ENCODE measurements at regions not wholly inside any gene's neighbourhood (a gene's known extent, or its start where the extent isn't known, plus 50 kb on each side); places are given as distances from the start of the nearest gene placed in this dataset.

DNA sequence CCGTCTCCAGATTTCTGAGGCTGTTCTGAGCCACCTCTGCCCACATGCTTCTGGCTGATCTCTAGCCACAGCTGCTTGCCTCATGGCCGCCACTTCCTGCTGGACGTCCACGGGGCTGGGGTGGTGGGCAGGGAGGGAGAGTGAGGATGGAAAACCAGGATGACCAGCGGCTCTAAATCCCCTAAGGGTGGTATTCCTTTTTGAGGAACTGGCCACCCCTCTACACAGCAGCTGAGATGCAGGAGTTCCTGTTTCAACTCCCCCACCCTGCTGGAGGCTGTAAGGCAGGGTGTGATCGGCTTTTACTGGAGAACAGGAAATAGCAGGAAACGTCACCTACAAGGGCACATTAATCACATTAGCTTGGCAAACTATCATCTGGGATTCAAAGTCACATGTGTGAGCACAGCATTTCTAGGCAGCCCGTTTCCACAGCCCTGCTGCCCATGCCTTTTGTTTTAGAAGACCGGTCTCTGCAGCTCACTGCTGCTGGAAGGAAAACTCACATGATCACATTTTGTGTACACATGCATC, 181.6 kb upstream of the ECI2 start:
- no peaks in the 10 kb centered on the region for H3K36me3 ChIP-seq (ENCODE audit: insufficient read depth, low read length)
- no peaks in the 10 kb centered on the region for H3K9me3 ChIP-seq (ENCODE audit: control insufficient read depth, insufficient read depth, low read length)
- peaks cover 13% of the 10 kb centered on the region for H3K4me1 ChIP-seq (ENCODE audit: insufficient read depth, low read length)
- no peak overlapping the region for H3K9ac ChIP-seq (ENCODE audit: low read depth, low read length)

DNA sequence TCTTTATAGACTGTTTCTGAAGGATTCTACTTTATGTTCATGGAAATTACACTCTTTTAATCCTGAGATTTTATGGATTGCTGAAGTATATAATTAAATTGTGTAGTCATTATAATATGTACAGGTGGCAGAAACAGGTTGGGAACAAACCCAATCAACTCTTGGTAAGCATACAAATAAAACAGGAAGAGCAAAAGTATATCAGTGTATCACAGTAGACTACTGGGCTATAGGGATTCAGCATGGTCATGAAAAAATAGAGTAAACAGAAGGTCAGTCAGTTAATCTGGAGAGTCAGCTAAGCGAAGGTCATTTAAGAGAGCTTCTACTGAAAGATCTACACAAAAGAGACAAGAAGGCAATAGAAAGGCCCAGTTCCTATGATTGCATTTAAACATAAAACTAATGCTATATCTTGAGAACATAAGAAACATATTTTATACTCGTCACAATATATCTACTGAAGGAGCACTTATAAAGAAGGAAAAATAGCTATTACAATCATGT, 178.9 kb upstream of the ECI2 start:
- Histone ChIP-seq H3K4me1 (ENCODE audit: insufficient read depth, low read length) (peaks cover 8% of the 10 kb centered on the region), H3K36me3 (ENCODE audit: insufficient read depth, low read length) (no peaks in the 10 kb centered on the region), H3K9me3 (ENCODE audit: control insufficient read depth, insufficient read depth, low read length) (no peaks in the 10 kb centered on the region), H3K9ac (ENCODE audit: low read depth, low read length) (no peak overlapping the region)

DNA sequence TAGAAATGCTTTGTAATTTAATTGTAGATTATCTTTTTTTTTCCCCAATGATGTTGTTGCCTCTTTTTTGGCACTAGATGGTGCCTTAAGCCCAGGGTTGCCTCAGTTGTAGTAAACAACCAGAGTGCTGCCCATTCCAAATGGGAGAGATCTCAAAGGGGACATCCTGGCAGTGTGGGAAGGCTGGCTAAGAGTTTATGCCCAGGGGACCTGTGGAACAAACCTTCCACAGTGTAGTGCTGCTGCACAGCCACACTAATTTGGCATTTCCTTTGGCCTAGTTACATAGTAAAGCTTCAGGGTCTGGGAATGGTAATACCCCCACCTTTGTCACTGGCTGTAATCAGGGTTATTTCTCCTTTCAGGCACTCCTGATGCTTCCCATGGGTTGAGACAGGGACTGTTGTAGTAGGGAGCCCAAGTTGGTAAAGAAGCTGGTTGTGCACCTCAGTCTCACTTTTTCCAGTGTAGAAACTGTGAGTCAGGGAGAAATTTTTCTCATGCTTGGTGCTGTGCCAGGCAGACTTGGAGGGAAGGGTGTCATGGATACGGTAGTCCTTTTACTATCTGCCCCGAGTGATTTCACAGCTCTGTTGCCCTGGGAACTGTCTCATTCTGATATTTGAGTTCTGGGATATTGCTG, 177.8 kb upstream of the ECI2 start:
- Histone ChIP-seq H3K4me1 (ENCODE audit: insufficient read depth, low read length) (peaks cover 8% of the 10 kb centered on the region), H3K9ac (ENCODE audit: low read depth, low read length) (no peak overlapping the region), H3K9me3 (ENCODE audit: control insufficient read depth, insufficient read depth, low read length) (no peaks in the 10 kb centered on the region), H3K36me3 (ENCODE audit: insufficient read depth, low read length) (no peaks in the 10 kb centered on the region)

DNA sequence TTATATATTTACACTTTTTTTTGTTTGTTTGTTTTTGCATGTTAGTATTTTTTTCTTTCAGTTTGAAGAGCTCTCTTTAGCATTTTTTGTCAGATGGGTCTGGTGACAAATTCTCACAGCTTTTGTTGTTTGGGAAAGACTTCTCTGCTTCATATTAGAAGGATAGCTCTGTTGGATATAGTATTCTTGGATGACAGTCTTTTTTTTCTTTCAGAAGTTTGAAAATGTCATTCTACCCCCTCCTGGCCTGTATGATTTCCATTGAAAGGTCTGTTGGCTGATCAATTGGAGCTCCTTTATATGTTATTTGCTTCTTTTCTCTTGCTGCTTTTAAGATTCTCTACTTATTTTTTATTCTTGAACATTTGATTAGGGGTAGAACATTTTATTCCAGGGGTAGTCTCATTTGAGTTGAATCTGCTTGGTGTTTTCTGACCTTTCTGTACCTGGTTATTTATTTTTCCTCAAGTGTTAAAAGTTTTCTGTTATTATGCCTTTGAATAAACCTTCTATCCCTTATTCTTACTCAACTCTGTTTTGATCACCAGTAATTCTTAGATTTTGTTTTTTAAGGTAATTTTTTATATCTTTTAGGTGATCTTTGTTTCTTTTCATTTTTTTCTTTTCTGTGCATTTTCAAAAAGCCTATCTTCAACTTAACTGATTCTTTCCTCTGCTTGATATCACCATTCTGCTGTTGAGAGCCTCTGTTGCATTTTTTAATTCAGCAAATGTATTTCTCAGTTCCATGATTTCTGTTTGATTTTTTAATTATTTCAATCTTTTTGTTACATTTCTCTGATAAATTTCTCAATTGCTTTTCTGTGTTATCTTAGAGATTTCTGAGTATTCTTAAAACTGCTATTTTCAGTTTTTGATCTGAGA, 176.8 kb upstream of the ECI2 start:
- Histone ChIP-seq H3K9me3 (ENCODE audit: control insufficient read depth, insufficient read depth, low read length) (no peaks in the 10 kb centered on the region), H3K9ac (ENCODE audit: low read depth, low read length) (no peak overlapping the region), H3K4me1 (ENCODE audit: insufficient read depth, low read length) (peaks cover 7% of the 10 kb centered on the region), H3K36me3 (ENCODE audit: insufficient read depth, low read length) (no peaks in the 10 kb centered on the region)

DNA sequence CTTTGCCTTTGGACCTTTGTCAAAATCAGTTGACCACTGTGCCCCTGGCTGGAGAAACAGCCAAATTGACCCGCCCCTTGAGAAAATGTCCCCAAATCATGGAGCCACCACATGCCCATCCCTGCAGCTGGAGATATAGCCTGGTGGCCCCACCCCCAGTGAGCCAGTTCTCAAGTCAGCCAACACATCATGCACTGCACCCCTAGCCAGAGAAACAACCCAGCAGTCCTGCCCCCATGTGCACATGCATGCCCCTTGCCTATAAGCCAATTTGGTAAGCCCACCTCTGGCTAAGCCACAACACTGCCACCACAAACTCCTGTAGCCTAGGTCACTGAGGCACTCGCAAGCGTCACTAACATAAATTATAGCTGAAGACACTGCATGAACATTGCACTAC, 174.2 kb upstream of the ECI2 start:
- H3K9ac ChIP-seq (ENCODE audit: low read depth, low read length): no peak overlapping the region
- H3K36me3 ChIP-seq (ENCODE audit: insufficient read depth, low read length): no peaks in the 10 kb centered on the region
- H3K9me3 ChIP-seq (ENCODE audit: control insufficient read depth, insufficient read depth, low read length): no peaks in the 10 kb centered on the region
- H3K4me1 ChIP-seq (ENCODE audit: insufficient read depth, low read length): no peaks in the 10 kb centered on the region

DNA sequence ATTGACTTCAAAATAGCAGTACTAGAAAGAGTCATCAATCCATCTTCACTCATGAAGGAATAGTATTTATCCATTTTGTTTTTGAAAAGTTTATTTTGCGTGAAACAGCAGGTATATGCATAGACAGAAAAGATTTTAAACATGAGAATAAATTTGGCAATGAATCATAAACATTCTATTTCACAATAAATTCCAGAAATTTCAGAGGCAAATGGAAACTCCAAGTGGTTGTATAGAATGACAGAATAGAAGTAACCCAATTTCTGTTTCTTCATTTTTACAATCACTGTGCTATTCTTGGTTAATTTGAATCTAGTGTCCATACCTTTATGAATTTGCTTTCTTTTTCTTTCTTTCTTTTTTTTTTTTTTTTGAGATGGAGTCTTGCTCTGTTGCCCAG, 173.0 kb upstream of the ECI2 start:
- H3K9ac ChIP-seq (ENCODE audit: low read depth, low read length): no peak overlapping the region
- no peaks in the 10 kb centered on the region for H3K4me1 ChIP-seq (ENCODE audit: insufficient read depth, low read length)
- no peaks in the 10 kb centered on the region for H3K36me3 ChIP-seq (ENCODE audit: insufficient read depth, low read length)
- no peaks in the 10 kb centered on the region for H3K9me3 ChIP-seq (ENCODE audit: control insufficient read depth, insufficient read depth, low read length)

DNA sequence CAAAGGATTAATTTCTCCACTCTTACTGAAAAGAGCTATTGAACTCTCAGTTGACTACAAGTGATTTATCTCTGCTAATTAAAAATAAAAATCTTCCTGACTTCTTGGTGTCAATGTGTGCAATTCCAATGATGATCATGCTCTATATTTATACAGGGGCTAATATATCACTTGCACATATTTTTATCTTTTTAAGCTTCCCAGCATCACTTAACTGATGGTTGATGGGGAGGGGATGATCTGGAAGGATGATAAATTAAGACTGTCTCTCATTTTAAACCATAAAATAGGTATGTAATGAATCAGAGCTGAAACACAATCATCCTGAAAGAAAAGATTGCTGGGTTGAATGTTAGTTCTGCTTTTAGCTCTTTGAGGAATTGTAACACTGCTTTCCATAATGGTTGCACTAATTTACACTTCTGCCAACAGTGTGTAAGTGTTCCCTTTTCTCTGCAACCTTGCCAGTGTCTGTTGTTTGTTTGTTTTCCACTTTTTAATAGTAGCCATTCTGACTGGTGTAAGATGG, 169.6 kb upstream of the ECI2 start:
- H3K4me1 ChIP-seq (ENCODE audit: insufficient read depth, low read length): no peaks in the 10 kb centered on the region
- no peak overlapping the region for H3K9ac ChIP-seq (ENCODE audit: low read depth, low read length)
- no peaks in the 10 kb centered on the region for H3K36me3 ChIP-seq (ENCODE audit: insufficient read depth, low read length)
- H3K9me3 ChIP-seq (ENCODE audit: control insufficient read depth, insufficient read depth, low read length): no peaks in the 10 kb centered on the region

DNA sequence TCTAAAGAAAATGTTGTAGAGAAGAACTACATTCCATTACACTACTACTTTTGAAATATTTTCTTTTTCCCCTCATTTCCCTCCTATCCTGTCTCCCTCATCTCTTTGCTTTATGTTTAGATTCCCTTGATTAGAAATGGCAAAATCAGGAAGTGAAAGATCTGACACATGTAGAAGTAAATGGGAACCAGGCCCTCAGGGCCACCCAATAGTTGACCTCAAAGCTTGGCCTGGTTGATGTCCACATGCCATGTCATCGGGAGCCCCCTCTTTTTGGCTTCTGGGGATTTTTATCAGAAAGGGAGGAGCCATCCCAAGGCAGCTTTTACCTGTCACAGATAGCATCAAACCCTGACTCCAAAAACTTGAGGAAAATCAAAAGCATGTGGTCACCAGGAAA, 168.3 kb upstream of the ECI2 start:
- Histone ChIP-seq H3K9me3 (ENCODE audit: control insufficient read depth, insufficient read depth, low read length) (no peaks in the 10 kb centered on the region), H3K4me1 (ENCODE audit: insufficient read depth, low read length) (no peaks in the 10 kb centered on the region), H3K36me3 (ENCODE audit: insufficient read depth, low read length) (no peaks in the 10 kb centered on the region), H3K9ac (ENCODE audit: low read depth, low read length) (no peak overlapping the region)

DNA sequence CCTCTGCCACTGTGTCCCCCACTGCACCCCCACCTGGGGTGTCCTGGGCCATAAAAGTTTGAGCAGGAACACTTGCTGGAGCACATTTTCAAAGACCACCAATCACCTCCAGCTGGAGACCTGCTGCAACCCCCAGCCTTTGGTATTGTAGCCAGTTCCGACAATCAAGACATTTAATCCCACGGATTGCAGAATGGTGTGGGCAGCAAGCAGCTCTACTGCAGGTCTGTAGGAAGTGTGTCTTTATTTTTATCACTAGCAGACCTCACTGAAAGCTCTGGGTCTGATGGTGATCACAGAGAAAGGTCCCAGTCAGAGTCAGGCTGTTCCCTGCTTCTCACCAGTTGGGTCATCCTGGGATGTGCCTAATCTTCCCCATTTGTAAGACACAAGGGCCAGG, 167.1 kb upstream of the ECI2 start:
- Histone ChIP-seq H3K9me3 (ENCODE audit: control insufficient read depth, insufficient read depth, low read length) (0 out of 2 replicates have a peak, but pooled peaks cover 4% of the 10 kb centered on the region), H3K9ac (ENCODE audit: low read depth, low read length) (no peak overlapping the region), H3K36me3 (ENCODE audit: insufficient read depth, low read length) (no peaks in the 10 kb centered on the region)

DNA sequence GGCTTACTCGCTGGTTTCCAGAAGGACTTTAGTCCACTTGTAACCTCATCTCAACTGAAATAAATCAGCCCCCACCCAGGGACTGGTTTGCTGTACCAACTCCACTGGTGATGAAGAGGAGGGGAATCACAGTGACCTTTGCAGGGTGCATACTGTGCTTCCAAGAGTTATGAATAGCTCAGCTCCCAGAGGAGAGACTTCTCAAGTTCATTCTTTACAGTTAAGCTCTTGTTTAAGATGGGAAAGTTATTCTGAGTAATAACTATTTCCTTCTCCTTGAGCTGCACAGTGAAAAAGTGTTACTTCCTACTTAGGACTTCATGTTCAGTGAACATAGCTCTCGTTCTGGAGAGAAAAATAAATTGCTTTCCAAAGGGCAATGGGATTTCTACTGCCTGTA, 166.5 kb upstream of the ECI2 start:
- H3K36me3 ChIP-seq (ENCODE audit: insufficient read depth, low read length): no peaks in the 10 kb centered on the region
- H3K9ac ChIP-seq (ENCODE audit: low read depth, low read length): no peak overlapping the region
- H3K9me3 ChIP-seq (ENCODE audit: control insufficient read depth, insufficient read depth, low read length): 0 out of 2 replicates have a peak, but pooled peaks cover 4% of the 10 kb centered on the region
- H3K4me1 ChIP-seq (ENCODE audit: insufficient read depth, low read length): no peaks in the 10 kb centered on the region

More for the DNA sequence above, 167.1 kb upstream of the ECI2 start:
- no peaks in the 10 kb centered on the region for H3K4me1 ChIP-seq (ENCODE audit: insufficient read depth, low read length)

DNA sequence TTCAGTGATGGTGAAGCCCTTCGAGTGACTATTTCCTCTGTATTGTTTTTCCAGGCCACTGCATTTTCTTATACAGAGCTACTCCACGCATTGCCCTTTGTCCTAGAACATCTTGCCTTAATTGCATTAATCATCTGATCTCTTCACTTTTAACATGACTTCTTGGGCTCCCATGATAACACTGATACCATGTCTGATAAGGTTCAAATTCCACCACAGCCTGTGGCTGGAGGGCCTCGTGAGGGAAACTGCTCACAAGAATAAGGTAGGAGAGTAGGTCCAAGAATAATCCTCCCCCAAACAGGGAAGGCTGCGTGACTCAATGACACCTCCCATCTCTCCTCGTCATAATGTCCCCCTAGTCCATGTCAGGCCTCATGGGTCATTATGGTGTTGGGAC, 165.5 kb upstream of the ECI2 start:
- Histone ChIP-seq H3K36me3 (ENCODE audit: insufficient read depth, low read length) (no peaks in the 10 kb centered on the region), H3K9me3 (ENCODE audit: control insufficient read depth, insufficient read depth, low read length) (0 out of 2 replicates have a peak, but pooled peaks cover 4% of the 10 kb centered on the region), H3K4me1 (ENCODE audit: insufficient read depth, low read length) (no peaks in the 10 kb centered on the region), H3K9ac (ENCODE audit: low read depth, low read length) (no peak overlapping the region)

DNA sequence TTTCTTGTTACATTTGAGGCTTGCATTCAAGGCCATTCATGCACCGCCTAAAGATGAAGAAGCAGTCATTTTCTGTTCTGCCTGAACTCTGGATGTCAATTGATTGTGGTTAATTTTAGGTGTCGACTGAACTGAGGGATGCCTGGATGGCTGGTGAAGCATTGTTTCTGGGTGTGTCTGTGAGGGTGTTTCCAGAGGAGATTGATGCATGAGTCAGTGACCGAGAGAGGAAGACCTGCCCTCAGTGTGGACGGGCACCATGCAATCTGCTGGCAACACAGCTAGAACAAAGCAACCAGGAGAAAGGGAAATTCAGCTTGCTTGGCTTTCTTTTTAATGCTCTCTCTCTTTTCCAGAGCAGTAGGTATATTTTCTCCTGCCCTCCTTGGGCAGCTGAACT, 164.1 kb upstream of the ECI2 start:
- Histone ChIP-seq H3K9me3 (ENCODE audit: control insufficient read depth, insufficient read depth, low read length) (0 out of 2 replicates have a peak, but pooled peaks cover 4% of the 10 kb centered on the region), H3K9ac (ENCODE audit: low read depth, low read length) (no peak overlapping the region), H3K36me3 (ENCODE audit: insufficient read depth, low read length) (no peaks in the 10 kb centered on the region), H3K4me1 (ENCODE audit: insufficient read depth, low read length) (0 out of 2 replicates have a peak, but pooled peaks cover 3% of the 10 kb centered on the region)

DNA sequence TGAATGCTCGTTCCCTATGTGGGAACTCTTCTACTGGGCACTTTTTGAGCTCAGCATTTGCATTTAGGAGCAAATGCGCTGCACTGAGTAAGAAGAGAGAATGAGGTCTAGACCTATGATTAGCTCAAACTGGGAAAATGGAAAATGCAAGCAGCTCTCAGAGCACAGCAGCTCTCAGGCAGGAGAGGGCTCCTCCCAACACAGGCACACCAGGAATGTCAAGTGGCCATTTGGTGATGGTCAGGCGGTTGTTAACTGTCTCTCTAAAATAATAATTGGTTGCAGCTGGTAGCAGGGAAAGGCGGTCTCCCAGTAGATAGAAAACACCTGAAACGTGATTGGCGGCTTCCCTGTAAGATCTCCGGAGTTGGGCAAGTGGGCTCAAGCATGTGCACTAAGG, 162.0 kb upstream of the ECI2 start:
- no peak overlapping the region for H3K9ac ChIP-seq (ENCODE audit: low read depth, low read length)
- peaks cover 5% of the 10 kb centered on the region for H3K4me1 ChIP-seq (ENCODE audit: insufficient read depth, low read length)
- 0 out of 2 replicates have a peak, but pooled peaks cover 4% of the 10 kb centered on the region for H3K9me3 ChIP-seq (ENCODE audit: control insufficient read depth, insufficient read depth, low read length)
- no peaks in the 10 kb centered on the region for H3K36me3 ChIP-seq (ENCODE audit: insufficient read depth, low read length)

DNA sequence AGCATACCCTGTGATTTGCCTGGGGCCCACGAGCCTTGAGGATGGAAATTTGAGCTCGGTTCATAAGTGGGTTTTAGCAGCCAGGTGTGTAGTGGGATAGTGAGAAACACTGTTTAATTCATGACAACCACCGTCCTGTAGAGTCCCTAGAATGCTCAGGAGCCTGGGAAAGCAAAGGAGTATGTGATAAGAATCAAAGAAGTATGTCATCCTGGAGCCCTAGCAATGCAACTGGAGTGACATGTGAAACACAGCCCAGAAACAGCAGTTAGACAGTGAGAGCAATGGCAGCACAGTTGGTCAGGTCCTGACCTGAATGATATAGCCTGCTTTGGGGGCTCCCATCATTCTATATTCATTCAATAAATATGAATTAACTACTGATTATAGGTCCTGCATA, 161.2 kb upstream of the ECI2 start:
- Histone ChIP-seq H3K36me3 (ENCODE audit: insufficient read depth, low read length) (no peaks in the 10 kb centered on the region), H3K9ac (ENCODE audit: low read depth, low read length) (no peak overlapping the region), H3K9me3 (ENCODE audit: control insufficient read depth, insufficient read depth, low read length) (0 out of 2 replicates have a peak, but pooled peaks cover 4% of the 10 kb centered on the region), H3K4me1 (ENCODE audit: insufficient read depth, low read length) (peaks cover 8% of the 10 kb centered on the region)

Data from ES-I3 (cell line).